Fibroblast of gingiva (primary cell): ENCODE measurements at regions not wholly inside any gene's neighbourhood (a gene's known extent, or its start where the extent isn't known, plus 50 kb on each side); places are given as distances from the start of the nearest gene placed in this dataset.
"Not testable (repeated sequence)": the region's sequence is repeated elsewhere in the genome, so short reads cannot be mapped to it uniquely, and the experiment has no call there.

Experiments
- DNase-seq: peaks from one replicate; pipeline ENCODE4 v3.0.0-alpha.2; 2011; ENCODE audit warnings: low read depth

GRCh38 chr3:137615659-137616418 is 148.3 kb upstream of the SOX14 start:
- DNase-seq, result no peak

GRCh38 chr3:137641879-137642704 is 122.0 kb upstream of the SOX14 start:
- DNase-seq, result no peak

DNA sequence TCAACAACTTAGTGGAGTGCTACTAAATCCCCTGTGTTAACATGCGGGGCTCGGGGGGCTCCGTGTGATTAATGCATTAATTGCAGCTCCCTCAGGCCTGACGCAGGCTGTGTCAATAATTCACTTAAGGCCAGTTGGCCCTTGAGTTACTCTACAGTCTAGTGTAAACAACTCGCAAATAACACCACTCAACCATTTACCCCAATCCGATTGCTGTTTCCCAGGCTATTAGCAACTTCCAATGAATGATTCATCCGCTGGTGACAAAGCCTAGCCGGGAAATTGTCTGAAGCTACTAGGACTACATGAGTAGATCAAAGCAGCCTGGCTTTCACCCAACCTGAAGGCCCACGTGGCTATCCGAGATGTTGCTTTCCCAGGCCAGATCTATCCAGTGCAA is 121.3 kb upstream of the SOX14 start:
- DNase-seq, result no peak

GRCh38 chr3:137647179-137647578 is 116.9 kb upstream of the SOX14 start:
- DNase-seq, result no peak

GRCh38 chr3:137669519-137670060 is 94.5 kb upstream of the SOX14 start:
- no peak for DNase-seq

DNA sequence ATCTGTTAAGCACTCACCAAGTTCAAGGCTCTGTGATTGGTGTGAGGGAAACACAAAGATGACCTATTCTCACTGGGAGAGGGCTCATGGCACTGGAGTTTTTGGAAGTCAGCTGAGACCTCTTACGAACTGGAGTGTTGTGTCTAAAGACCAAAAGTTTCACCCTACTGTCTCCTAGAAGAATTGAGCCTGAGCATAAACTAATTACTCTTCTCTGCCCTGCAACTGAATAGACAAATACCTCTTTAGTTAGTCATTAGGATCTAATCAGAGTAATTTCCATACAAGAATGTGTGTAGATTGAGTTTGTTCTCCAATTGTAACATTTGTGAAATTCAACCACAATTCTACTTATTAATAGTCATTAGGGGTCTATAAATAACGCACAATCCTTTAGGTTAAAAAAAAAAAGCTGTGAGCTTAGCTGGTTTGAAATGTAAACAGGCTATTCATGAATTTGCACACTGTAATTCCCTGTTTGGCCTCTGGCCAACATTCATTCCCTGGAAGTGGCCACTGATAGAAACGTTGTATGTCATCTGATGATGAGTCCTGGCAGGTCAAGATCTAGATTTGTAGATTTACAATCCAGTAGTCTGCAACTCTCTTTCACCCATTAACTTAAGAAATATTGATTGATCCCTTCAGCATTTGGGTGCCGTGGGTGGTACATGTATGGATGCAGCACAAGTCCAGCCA is 76.8 kb upstream of the SOX14 start:
- no peak for DNase-seq

DNA sequence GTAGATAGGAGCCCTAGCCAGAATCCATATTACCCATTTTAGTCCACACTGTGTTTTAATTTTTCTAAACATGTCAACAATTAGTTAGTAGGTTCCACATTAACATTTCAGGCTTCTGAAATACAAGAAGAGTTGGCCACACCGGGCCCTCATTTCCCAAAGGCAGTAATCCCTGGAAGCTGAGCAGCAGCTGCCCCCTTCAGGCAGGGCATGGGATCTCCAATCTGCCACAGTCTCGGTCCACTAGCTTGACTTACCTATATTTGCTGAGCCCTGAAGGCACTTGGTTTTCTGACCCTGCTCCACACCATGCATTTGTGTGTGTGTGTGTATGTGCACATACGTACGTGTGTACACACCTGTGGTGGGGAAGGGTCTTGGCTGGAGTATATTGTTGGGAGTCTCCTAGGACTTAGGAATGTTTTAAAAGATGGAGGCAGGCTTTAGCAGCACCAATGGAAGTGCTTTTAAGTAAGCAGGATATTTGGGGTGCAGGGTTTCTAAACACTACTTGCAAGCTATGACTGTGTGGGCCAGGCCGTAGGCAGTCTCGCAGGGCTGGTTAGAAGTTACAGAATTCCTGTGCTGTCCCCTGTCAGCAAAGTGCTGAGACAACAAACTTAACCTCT is 71.2 kb upstream of the SOX14 start:
- no peak for DNase-seq

DNA sequence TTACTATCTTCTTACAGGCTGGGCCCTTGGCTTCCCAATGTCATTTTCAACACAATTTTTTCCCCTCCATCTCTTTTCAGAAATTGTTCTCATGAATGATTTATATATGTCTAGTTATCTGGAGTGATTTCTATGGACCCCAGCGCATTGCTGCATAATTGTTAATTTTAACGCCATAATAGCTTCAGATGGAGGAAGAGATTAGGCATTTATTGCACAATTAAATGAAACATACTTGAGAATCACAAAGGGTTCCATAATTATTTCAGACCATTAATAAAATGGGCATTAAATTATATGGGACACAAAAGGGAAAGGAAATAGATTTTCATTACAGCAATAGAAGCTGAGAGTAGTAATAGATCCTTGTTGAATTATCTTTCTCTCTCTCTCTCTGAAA is 70.3 kb upstream of the SOX14 start:
- DNase-seq, result no peak

DNA sequence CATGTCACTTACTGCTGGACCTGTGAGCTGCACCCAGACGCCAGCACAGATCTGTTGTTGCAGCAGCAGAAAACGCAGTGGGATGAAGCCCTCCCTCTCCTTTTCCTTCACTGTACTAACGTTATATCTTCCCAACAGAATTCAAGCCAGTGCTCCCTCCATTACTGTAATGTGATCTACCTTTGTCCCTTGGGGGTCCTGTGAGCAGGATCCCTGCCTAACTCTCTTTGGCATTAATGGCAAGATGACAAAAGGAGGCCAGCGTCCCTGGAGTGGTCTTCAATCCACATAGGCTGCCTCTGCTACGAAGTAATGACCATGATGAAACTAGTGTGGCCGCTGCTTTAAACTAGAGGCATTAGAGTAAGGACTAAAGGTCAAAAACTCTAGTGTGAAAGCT is 69.3 kb upstream of the SOX14 start:
- no peak for DNase-seq

GRCh38 chr3:137695351-137695750 is 68.8 kb upstream of the SOX14 start:
- no peak for DNase-seq

GRCh38 chr3:137709011-137709601 is 55.0 kb upstream of the SOX14 start:
- DNase-seq, result no peak

GRCh38 chr3:137713965-137714364 is 50.1 kb upstream of the SOX14 start:
- not testable (repeated sequence) for DNase-seq
